Brain pericyte (primary cell): ENCODE measurements at regions not wholly inside any gene's neighbourhood (a gene's known extent, or its start where the extent isn't known, plus 50 kb on each side); places are given as distances from the start of the nearest gene placed in this dataset.
"Not testable (repeated sequence)": the region's sequence is repeated elsewhere in the genome, so short reads cannot be mapped to it uniquely, and the experiment has no call there.

ENCODE experiments used
- DNase-seq: peaks from one replicate; pipeline ENCODE4 v3.0.0-alpha.2; 2012; ENCODE audit warnings: low read depth, low spot score

DNA sequence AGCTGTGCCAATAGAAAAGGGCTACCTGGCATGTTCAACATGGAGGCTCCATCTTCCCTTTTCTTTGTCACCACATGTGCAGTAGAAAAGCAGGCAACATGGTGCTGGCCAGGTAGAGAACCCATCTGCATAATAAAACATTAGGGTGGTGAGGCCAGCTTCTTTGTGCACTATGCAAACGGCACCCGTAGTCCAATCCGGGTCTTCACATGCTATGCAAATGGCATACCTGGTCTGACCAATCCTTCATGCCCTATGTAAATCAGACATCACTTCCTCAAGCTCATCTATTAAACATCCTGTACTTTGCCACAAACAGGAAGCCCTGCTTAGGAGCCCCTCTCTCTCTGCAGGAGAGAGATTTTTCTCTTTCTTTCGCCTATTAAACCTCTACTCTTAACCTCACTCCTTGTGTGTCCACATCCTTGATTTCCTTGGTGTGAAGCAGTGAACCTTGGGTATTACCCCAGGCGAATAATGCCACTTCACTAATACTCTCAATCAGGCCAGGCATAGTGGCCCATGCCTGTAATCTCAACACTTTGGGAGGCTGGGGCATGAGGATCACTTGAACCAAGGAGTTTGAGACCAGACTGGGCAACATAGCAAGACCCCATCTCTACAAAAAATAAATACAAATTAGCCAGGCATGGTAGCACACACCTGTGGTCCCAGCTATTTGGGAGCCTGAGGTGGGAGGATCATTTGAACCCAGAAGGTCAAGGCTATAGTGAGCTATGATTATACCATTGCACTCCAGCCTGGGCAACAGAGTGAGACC lies 111.3 kb upstream of the MRI1 start:
- DNase-seq: no peak

DNA sequence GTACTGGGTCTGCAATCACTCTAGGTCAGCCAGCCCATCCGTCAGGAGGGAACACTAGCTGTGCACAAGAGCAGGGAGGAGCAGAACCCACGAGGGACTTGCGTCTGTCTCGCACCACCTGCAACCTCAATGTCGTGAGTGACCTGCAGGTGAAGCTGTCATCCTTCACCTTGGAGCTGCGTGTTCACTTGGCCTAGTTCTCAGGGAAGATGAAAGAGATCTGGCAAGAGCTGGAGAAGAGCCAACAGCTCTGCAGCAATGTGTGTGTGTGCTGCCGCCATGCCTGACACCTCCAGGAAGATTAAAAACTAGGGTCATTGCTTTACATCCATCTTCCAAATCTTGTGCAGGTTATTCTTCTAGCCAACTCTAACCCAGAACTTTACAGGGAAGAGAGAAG lies 117.6 kb upstream of the MRI1 start:
- no peak for DNase-seq

- DNase-seq: no peak
These were observed 119.7 kb upstream of the MRI1 start for GRCh38 chr19:13644645-13645044.

- no peak for DNase-seq
These were observed 123.7 kb upstream of the MRI1 start for GRCh38 chr19:13640611-13641010.

DNA sequence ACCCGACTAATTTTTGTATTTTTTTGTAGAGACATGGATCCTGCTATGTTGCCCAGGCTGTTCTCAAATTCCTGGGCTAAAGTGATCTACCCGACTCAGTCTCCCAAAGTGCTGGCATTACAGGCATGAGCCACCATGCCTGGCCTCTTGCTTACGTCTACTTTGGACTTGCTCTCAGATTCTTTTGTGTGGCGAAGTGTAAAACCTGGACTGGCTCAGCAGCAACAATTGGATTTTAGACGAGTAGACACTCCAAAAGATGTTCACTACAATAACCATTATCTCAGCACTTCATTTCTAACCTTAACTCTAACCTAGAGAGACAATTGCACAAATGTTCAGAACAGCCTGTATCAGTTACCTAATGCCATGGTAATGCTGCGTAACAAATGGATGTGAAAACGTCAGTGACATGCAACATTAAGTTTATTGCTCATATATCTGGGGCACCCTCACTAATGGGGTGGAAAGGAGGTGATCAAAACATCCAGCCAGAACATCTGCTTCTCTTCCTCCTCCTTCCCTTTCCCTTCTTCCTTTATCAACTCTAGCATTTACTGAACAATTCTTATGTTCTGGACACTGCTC lies 124.9 kb upstream of the MRI1 start:
- DNase-seq: no peak

- no peak for DNase-seq
These were observed 126.7 kb upstream of the MRI1 start for GRCh38 chr19:13637664-13638063.

DNA sequence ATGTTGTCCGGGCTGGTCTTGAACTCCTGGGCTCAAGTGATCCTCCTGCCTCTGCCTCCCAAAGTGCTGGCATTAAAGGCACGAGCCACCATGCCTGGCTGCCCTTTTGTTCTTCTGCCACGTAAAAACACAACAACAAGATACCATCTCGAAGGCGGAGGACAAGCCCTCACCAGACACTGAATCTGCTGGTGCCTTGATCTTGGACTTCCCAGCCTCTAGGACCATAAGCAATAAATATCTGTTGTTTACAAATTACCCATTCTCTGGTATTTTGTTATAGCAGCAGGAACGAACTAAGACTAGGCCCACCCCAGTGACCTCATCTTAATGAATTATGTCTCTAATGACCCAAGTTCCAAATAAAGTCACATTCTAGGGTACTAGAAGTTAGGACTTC lies 128.4 kb upstream of the CACNA1A start:
- no peak for DNase-seq

DNA sequence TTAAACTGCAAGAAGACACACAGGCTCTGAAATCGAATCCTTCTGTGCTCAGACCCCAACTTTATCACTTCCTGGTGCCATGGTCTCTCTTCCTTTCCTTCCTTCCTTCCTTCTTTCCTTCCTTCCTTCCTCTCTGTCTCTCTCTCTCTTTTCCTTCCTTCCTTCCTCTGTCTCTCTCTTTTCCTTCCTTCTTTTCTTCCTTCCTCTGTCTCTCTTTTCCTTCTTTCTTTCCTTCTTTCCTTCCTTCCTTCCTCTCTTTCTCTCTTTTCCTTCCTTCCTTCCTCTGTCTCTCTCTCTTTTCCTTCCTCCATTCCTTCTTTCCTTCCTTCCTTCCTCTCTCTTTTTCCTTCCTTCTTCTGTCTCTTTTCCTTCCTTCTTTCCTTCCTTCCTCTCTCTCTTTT lies 127.2 kb upstream of the CACNA1A start:
- no peak for DNase-seq

- DNase-seq: peak; percentile 92
These were observed 126.8 kb upstream of the CACNA1A start for GRCh38 chr19:13633109-13633508.

- DNase-seq: not testable (repeated sequence)
These were observed 125.9 kb upstream of the CACNA1A start for GRCh38 chr19:13632164-13632563.

- no peak for DNase-seq
These were observed 123.5 kb upstream of the CACNA1A start for GRCh38 chr19:13629687-13630357.

GRCh38 chr19:13627531-13627930 lies 121.3 kb upstream of the CACNA1A start:
- no peak for DNase-seq

- no peak for DNase-seq
These were observed 117.7 kb upstream of the CACNA1A start for GRCh38 chr19:13623716-13624710.

- no peak for DNase-seq
These were observed 116.8 kb upstream of the CACNA1A start for GRCh38 chr19:13622766-13623715.

DNA sequence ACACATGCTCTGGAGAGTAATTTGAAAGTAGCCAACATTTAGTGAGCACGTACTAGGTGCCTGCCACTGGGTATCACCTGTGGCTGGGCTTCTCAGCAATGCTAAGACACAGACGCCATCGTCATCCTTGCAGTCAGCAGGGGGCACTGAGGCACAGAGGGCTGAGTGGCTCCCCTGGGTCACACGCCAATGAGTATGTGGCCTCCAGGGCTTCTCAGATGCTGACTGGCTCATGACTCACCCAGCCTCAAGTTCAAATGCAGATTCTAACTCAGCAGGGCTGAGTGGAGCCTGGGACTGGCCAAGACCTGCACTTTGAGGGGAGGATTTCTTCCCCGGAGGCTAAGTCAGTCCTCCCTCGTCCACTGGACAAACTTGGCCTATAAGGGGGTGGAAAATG lies 115.1 kb upstream of the CACNA1A start:
- DNase-seq: peak; percentile 76

DNA sequence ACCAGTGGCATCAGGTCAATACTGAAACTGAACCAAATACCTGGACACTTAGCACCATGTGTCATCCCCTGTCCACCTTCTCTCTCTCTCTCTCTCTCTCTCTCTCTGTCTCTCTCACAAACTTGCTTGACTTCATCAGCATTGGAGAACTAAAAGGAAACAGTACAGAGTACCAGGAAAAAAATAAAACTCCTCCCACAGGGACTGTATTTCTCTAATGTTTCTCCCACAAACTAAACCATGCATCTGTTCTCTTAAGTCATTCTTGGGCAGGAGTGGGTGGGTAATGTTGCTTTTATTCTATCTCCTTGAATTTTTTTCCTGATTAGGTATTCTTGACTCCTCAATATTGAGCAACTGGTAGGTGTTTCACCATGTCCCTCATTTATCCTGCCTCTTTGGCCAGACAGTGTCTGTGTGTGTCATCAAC lies 112.9 kb upstream of the CACNA1A start:
- no peak for DNase-seq

DNA sequence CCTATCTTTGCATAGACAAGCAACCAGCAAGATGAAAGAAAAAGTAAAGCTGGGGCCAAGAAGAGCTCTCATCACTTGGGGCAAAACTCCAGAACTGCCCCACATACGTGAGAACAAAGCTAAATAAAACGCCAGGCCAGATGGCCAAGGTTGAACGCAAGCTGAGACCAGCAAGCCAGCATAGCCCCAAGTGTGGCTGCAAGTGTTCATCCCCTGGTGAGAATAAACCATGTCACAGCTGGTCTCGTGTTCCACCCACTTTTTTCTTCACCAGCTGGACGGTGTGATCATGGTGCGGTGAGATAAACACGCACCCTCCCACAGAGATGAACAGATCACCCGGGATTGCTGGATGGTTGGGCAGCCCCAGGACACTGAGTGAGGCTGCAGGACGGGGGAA lies 109.6 kb upstream of the CACNA1A start:
- DNase-seq: peak; percentile 87

DNA sequence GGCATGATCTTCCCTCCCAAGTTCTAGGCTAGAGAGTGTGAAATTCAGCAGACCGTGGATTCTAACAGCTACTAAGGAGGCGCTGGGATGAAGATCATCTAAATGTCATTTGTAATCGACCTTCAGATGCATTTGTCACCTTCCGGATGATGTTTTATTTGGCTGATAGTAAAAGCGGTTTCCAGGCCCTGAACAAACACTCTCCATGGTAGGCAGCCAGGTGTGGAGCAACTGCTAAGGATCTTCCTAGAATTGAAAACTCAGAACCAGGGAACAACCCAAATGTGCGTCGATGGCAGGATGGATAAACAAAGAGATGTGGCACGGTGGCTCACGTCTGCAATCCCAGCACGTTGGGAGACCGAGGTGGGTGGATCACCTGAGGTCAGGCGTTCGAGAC lies 107.2 kb upstream of the CACNA1A start:
- no peak for DNase-seq

GRCh38 chr19:13611596-13611995 lies 105.3 kb upstream of the CACNA1A start:
- DNase-seq: peak; percentile 56

- DNase-seq: no peak
These were observed 103.9 kb upstream of the CACNA1A start for GRCh38 chr19:13610039-13610691.
